C4-2B (cell line): ENCODE measurements at regions not wholly inside any gene's neighbourhood (a gene's known extent, or its start where the extent isn't known, plus 50 kb on each side); places are given as distances from the start of the nearest gene placed in this dataset.

ENCODE experiments used
- ZFX ChIP-seq: fragments of 450-650 bp; IDR thresholded peaks from 2 replicates; pipeline ENCODE4 v1.6.1; 2017
- TF ChIP-seq, protein P1 (sequence below): fragments of 450-650 bp; conservative IDR thresholded peaks from 2 replicates; pipeline ENCODE4 v1.5.1; 2017; ENCODE audit warnings: mild to moderate bottlenecking

DNA sequence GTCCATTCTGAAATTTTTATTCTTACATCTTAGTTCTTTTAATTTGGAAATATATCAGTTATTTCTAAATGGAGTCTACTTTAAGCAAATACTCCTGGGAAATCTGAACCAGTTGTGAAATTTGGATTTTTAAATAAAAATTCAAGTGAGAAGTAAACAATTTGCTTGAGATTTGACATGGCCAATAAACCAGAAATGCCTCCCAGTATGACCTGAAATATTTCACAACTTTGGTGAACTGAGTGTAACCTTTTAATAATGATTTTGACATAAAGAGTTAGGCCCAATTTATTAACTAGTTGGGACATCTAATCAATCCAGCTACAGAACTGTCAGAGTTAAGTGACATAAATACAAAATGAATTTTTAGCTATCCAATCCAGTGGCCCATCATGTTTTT is 192.0 kb downstream of the ZC3H11B start:
- TF ChIP-seq, protein P1, sequence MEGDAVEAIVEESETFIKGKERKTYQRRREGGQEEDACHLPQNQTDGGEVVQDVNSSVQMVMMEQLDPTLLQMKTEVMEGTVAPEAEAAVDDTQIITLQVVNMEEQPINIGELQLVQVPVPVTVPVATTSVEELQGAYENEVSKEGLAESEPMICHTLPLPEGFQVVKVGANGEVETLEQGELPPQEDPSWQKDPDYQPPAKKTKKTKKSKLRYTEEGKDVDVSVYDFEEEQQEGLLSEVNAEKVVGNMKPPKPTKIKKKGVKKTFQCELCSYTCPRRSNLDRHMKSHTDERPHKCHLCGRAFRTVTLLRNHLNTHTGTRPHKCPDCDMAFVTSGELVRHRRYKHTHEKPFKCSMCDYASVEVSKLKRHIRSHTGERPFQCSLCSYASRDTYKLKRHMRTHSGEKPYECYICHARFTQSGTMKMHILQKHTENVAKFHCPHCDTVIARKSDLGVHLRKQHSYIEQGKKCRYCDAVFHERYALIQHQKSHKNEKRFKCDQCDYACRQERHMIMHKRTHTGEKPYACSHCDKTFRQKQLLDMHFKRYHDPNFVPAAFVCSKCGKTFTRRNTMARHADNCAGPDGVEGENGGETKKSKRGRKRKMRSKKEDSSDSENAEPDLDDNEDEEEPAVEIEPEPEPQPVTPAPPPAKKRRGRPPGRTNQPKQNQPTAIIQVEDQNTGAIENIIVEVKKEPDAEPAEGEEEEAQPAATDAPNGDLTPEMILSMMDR, result no peak
- no peak for TF ChIP-seq ZFX
